CD8-positive, alpha-beta memory T cell (primary cell): ENCODE measurements at regions not wholly inside any gene's neighbourhood (a gene's known extent, or its start where the extent isn't known, plus 50 kb on each side); places are given as distances from the start of the nearest gene placed in this dataset.
"Not testable (repeated sequence)": the region's sequence is repeated elsewhere in the genome, so short reads cannot be mapped to it uniquely, and the experiment has no call there.

Experiments
- CTCF ChIA-PET: fragments of 350-600 bp; sonication (Branson Sonifier 250); formaldehyde crosslinking; loops from one replicate; lab custom pipeline; 2021; ENCODE audit warnings: antibody characterized with exemption; lab: Charles Lee
- POLR2A ChIA-PET: fragments of 350-600 bp; sonication (Branson Sonifier 250); formaldehyde crosslinking; loops from one replicate; lab custom pipeline; 2021; ENCODE audit warnings: antibody characterized with exemption; lab: Charles Lee
- DNase-seq, 5 donors: peaks; one replicate each; pipeline versions ENCODE4 v3.0.0 to v3.0.0-alpha.2; 2020 to 2022; ENCODE audit warnings: mixed read lengths in 1 of 5
- H3K27ac ChIP-seq: one replicate; pipeline ENCODE4 v1.7.0; 2013; ENCODE audit warnings: low read depth, mild to moderate bottlenecking, low read length, moderate library complexity
- H3K27me3 ChIP-seq: 2 replicates; pipeline ENCODE4 v1.7.0; 2013; ENCODE audit warnings: low read length, mild to moderate bottlenecking; ENCODE audit not compliant: insufficient read depth, poor library complexity, severe bottlenecking
- H3K36me3 ChIP-seq: 2 replicates; pipeline ENCODE4 v1.7.0; 2013; ENCODE audit warnings: mild to moderate bottlenecking, low read length, moderate library complexity; ENCODE audit not compliant: insufficient read depth
- H3K4me1 ChIP-seq: 2 replicates; pipeline ENCODE4 v1.7.0; 2013; ENCODE audit warnings: mild to moderate bottlenecking, low read length, moderate library complexity; ENCODE audit not compliant: insufficient read depth
- H3K4me3 ChIP-seq: 2 replicates; pipeline ENCODE4 v1.7.0; 2013; ENCODE audit warnings: mild to moderate bottlenecking, low read length
- H3K9me3 ChIP-seq: 2 replicates; pipeline ENCODE4 v1.7.0; 2013; ENCODE audit warnings: mild to moderate bottlenecking, low read length
- H3K27ac Mint-ChIP-seq, 8 donors: one replicate each; pipeline ENCODE4 v1.8.0; 2020 to 2021; ENCODE audit warnings: mixed read lengths in 8 of 8, mild to moderate bottlenecking in 6 of 8, inconsistent platforms in 3 of 8, moderate library complexity in 3 of 8
- H3K27me3 Mint-ChIP-seq, 2 donors: one replicate each; pipeline ENCODE4 v1.8.0; 2020 to 2021; ENCODE audit warnings: mixed read lengths in 2 of 2, mild to moderate bottlenecking in 1 of 2, moderate library complexity in 1 of 2
- H3K36me3 Mint-ChIP-seq, 3 donors: one replicate each; pipeline ENCODE4 v1.8.0; 2020 to 2021; ENCODE audit warnings: mixed read lengths in 3 of 3, inconsistent platforms in 1 of 3, mild to moderate bottlenecking in 1 of 3
- H3K4me1 Mint-ChIP-seq, 3 donors: one replicate each; pipeline ENCODE4 v1.8.0; 2020 to 2021; ENCODE audit warnings: mixed read lengths in 3 of 3, inconsistent platforms in 1 of 3, mild to moderate bottlenecking in 1 of 3
- H3K4me3 Mint-ChIP-seq, 7 donors: one replicate each; pipeline ENCODE4 v1.8.0; 2020 to 2021; ENCODE audit warnings: mixed read lengths in 7 of 7, mild to moderate bottlenecking in 6 of 7, moderate library complexity in 4 of 7, inconsistent platforms in 2 of 7
- H3K9me3 Mint-ChIP-seq, 5 donors: one replicate each; pipeline ENCODE4 v1.8.0; 2020 to 2022; ENCODE audit warnings: mixed read lengths in 5 of 5, mild to moderate bottlenecking in 3 of 5, moderate library complexity in 2 of 5, inconsistent platforms in 1 of 5

DNA sequence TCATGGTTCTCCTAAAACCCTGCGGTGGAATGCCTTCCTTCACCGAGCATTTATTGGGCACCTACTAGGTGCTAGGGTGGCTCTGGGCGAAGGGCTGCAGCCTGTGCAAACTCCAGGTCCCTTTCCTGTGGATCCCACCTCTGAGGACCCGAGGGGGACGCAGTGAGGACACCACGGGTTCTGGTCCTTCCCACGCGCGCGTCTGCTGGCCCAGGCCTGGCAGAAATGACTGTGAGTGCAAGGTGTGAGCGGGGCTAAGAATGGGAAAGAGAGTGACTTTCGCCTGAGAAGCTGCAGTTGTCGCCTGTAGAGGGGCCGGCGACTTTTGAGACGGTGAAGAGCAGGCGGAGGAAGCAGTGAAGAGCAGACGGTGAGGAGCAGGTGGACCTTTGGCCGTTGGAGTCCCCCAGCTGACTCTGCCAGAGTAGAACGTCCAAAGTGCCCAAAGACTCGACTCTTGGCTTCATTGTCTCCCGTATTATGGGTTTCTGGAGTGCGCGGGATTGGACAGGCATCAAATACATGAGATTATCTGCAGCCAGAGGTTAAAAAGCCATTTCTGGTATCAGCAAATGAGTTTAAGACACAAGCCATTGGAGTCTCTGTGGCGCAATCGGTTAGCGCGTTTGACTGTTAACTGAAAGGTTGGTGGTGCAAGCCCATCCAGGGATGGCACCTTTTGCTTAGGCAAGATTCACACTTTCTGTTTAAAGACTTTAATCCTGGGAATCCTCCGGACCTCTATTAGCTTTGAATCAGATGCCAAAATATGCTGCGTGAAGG, 78.1 kb downstream of the PPIAL4G start:
- H3K4me3 Mint-ChIP-seq, H3K9me3 ChIP-seq, H3K27me3 Mint-ChIP-seq, CTCF ChIA-PET, H3K4me3 ChIP-seq, H3K27me3 ChIP-seq, H3K36me3 ChIP-seq, POLR2A ChIA-PET, H3K4me1 ChIP-seq, H3K27ac ChIP-seq, H3K9me3 Mint-ChIP-seq, DNase-seq: not testable (repeated sequence)
- Mint-ChIP-seq H3K4me1 (peaks cover 27 to 40% (median 36%) of the 10 kb centered on the region in 3 donors), H3K27ac (peak overlapping the region in 4 of 8 donors; percentile 14 to 93 (median 73)), H3K36me3 (peaks cover 0 to 16% (median 2%) of the 10 kb centered on the region in 3 donors)

GRCh38 chr1:148403925-148404324, 79.2 kb downstream of the PPIAL4G start:
- POLR2A ChIA-PET, H3K27ac ChIP-seq, H3K9me3 Mint-ChIP-seq, DNase-seq, CTCF ChIA-PET, H3K27me3 ChIP-seq, H3K27me3 Mint-ChIP-seq, H3K36me3 ChIP-seq, H3K4me3 ChIP-seq, H3K4me1 ChIP-seq, H3K9me3 ChIP-seq: not testable (repeated sequence)
- H3K36me3 Mint-ChIP-seq: peaks cover 0 to 16% (median 2%) of the 10 kb centered on the region in 3 donors
- H3K27ac Mint-ChIP-seq: peak overlapping the region; percentile 25 to 94 (median 88)
- peaks cover 27 to 40% (median 36%) of the 10 kb centered on the region in 3 donors for H3K4me1 Mint-ChIP-seq
- peak overlapping the region; percentile 16 to 71 (median 66) for H3K4me3 Mint-ChIP-seq

- peak overlapping the region; percentile 95 for H3K27ac ChIP-seq
- CTCF ChIA-PET: not testable (repeated sequence)
- POLR2A ChIA-PET: interaction anchor here (1.4 kb wide), 1 partner anchor 30 kb away, joined by 5 read pairs; no protein-coding TSS in a partner anchor
Observed at GRCh38 chr1:148403085-148403456, 80.0 kb downstream of the PPIAL4G start.

DNA sequence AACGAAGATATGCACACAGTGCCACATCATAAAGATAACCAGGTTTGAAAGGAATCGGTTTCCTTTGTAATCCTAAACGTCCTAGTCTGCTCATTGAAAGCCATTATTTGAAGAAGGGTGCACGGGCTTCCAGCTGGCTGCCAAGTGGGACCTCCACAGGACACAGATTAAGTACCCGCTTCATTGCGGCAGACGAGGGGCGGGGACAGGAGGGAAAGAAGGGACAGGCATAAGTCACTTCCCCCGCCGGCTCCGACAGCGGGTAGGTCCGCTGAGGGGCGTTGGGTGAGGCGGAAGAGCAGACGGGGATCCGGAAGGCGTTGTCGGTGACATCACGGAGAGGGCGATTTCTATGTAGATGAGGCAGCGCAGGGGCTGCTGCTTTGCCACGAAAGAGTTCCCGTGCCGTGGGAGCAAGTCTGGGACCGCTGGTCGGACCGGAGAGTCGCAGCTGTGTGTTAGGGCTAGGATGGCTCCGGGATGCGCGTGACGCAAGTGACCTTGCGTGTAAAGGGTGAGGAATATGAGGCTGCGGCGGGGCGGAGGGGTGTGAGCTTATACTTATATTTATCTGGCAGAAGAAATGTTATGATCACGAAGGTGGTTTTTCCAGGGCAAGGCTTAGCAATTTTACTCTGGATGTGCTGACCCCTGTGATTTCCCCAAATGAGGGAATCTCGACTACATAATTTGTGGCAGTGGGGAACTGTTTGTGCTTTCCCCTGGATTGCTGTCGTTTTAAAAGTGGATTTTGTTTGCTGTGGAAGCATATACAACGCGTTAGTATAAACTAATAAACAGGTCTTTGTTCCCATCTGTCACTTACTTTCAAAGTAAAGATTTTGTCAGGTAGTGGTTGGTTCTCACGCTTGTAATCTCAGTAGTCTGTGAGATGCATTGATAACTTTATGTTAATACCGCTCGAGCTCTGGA, 80.7 kb downstream of the PPIAL4G start:
- POLR2A ChIA-PET: interaction anchor here (1.4 kb wide), 1 partner anchor 29 kb away, joined by 5 read pairs; no protein-coding TSS in a partner anchor
- H3K9me3 Mint-ChIP-seq, H3K27me3 ChIP-seq, CTCF ChIA-PET, H3K9me3 ChIP-seq, H3K27me3 Mint-ChIP-seq, H3K4me1 ChIP-seq, H3K36me3 ChIP-seq: not testable (repeated sequence)
- Mint-ChIP-seq H3K36me3 (peaks cover 0 to 16% (median 0%) of the 10 kb centered on the region in 3 donors), H3K27ac (peak overlapping the region; percentile 88 to 100 (median 100)), H3K4me1 (peaks cover 27 to 43% (median 40%) of the 10 kb centered on the region in 3 donors), H3K4me3 (peak overlapping the region; percentile 92 to 99 (median 98))
- peak; percentile 77 to 91 (median 85) for DNase-seq
- Histone ChIP-seq H3K27ac (peak overlapping the region; percentile 95), H3K4me3 (peak overlapping the region; percentile 67)

More at GRCh38 chr1:148403085-148403456, 80.0 kb downstream of the PPIAL4G start:
- peak overlapping the region; percentile 88 to 100 (median 100) for H3K27ac Mint-ChIP-seq
- not testable (repeated sequence) for H3K4me1 ChIP-seq, H3K27me3 ChIP-seq, H3K27me3 Mint-ChIP-seq, H3K36me3 ChIP-seq, H3K9me3 Mint-ChIP-seq, H3K9me3 ChIP-seq, DNase-seq
- H3K4me3 Mint-ChIP-seq: peak overlapping the region; percentile 92 to 99 (median 98)
- H3K4me3 ChIP-seq: peak overlapping the region; percentile 67
- peaks cover 0 to 16% (median under 1%) of the 10 kb centered on the region in 3 donors for H3K36me3 Mint-ChIP-seq
- H3K4me1 Mint-ChIP-seq: peaks cover 25 to 40% (median 39%) of the 10 kb centered on the region in 3 donors

DNA sequence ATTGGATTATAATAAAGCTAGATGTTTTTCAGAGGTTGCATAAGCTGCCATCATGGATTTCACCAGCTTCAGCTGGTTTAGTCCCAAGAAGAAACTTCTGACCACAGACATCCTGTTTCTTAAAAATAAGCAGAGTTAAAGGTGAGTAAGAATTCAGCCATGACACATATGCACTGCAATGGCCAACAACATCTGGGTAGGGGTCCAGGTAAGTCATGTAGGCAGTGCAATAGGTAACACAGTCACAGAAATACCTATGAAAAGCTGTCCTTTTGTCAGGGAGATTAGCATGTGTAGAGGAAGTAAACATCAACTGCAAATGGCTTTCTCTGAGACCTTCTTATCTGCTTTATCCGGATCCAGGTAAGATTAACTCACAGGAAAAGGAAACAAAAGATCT, 85.6 kb downstream of the PPIAL4G start:
- POLR2A ChIA-PET, CTCF ChIA-PET, H3K9me3 ChIP-seq, H3K36me3 ChIP-seq, H3K27me3 Mint-ChIP-seq, H3K27me3 ChIP-seq, H3K9me3 Mint-ChIP-seq, H3K27ac ChIP-seq, H3K36me3 Mint-ChIP-seq, H3K4me3 ChIP-seq: not testable (repeated sequence)
- peak in 1 of 5 donors; percentile 57 for DNase-seq
- Mint-ChIP-seq H3K4me3 (peak overlapping the region in 4 of 7 donors; percentile 40 to 70 (median 58)), H3K4me1 (peaks cover 21 to 31% (median 25%) of the 10 kb centered on the region in 3 donors), H3K27ac (peak overlapping the region in 7 of 8 donors; percentile 47 to 88 (median 85))
- H3K4me1 ChIP-seq: peaks cover 14% of the 10 kb centered on the region

- H3K9me3 ChIP-seq, H3K4me3 Mint-ChIP-seq, DNase-seq, H3K36me3 ChIP-seq, H3K27me3 Mint-ChIP-seq, H3K27ac ChIP-seq, H3K36me3 Mint-ChIP-seq, POLR2A ChIA-PET, H3K9me3 Mint-ChIP-seq, H3K27me3 ChIP-seq, H3K4me3 ChIP-seq: not testable (repeated sequence)
- peaks cover 24% of the 10 kb centered on the region for H3K4me1 ChIP-seq
- Mint-ChIP-seq H3K4me1 (peaks cover 20 to 31% (median 31%) of the 10 kb centered on the region in 3 donors), H3K27ac (peak overlapping the region in 1 of 8 donors; percentile 48)
- CTCF ChIA-PET: interaction anchor here (1.2 kb wide), 1 partner anchor 13 kb away, joined by 3 read pairs; no protein-coding TSS in a partner anchor
Observed at GRCh38 chr1:148392505-148392904, 90.6 kb downstream of the PPIAL4G start.

DNA sequence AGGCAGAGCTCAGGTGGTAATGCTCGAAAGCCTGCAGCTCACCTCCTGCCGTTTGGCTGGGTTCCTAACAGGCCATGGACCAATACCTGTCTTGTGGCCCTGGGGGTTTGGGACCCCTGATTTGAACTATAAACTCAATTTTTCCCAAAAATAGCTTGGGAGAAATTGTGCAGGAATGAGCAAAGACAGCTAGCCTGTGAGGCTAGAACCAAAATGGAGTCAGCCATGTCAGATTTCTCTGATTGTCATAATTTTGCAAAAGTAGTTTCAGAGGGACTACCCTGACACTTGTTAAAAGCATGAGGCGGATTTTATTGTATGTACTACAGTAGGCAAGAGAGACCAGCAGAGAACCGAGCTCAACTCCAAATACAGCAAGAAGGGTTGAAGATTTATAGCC, 91.8 kb downstream of the PPIAL4G start:
- H3K27ac ChIP-seq, H3K9me3 Mint-ChIP-seq, H3K36me3 Mint-ChIP-seq, DNase-seq, H3K4me3 Mint-ChIP-seq, H3K9me3 ChIP-seq, H3K27me3 Mint-ChIP-seq, H3K4me3 ChIP-seq, CTCF ChIA-PET, H3K27me3 ChIP-seq, H3K36me3 ChIP-seq, H3K27ac Mint-ChIP-seq, POLR2A ChIA-PET: not testable (repeated sequence)
- peaks cover 18% of the 10 kb centered on the region for H3K4me1 ChIP-seq
- H3K4me1 Mint-ChIP-seq: peaks cover 19 to 33% (median 32%) of the 10 kb centered on the region in 3 donors
